H1 (cell line): ENCODE measurements at regions not wholly inside any gene's neighbourhood (a gene's known extent, or its start where the extent isn't known, plus 50 kb on each side); places are given as distances from the start of the nearest gene placed in this dataset.
"Not testable (repeated sequence)": the region's sequence is repeated elsewhere in the genome, so short reads cannot be mapped to it uniquely, and the experiment has no call there.

Experiments
- CTCF ChIA-PET: fragments of 300-600 bp; sonication (Branson Sonifier 250); formaldehyde crosslinking; loops from one replicate; lab custom pipeline; 2021; ENCODE audit not compliant: partially characterized antibody; lab: Charles Lee
- POLR2A ChIA-PET: fragments of 300-600 bp; sonication (Branson Sonifier 250); formaldehyde crosslinking; loops from one replicate; lab custom pipeline; 2021; ENCODE audit warnings: inconsistent platforms; ENCODE audit not compliant: partially characterized antibody; lab: Charles Lee
- DNase-seq, 2 experiments: peaks; one replicate each; pipeline versions ENCODE4 v3.0.0 to v3.0.0-alpha.2; 2010 to 2022; ENCODE audit warnings: low spot score in 2 of 2, low read depth in 1 of 2, mixed read lengths in 1 of 2
- FAIRE-seq: peaks from 2 replicates; lab custom pipeline; 2011; peaks lifted over from hg19 to GRCh38; lab: Jason Lieb, UNC
- H2AFZ ChIP-seq: 2 replicates; pipeline ENCODE4 v1.8.1; 2012; ENCODE audit warnings: low read length, inconsistent platforms
- H2AK5ac ChIP-seq: 2 replicates; pipeline ENCODE4 v1.6.1; 2013; ENCODE audit warnings: low read depth, low read length
- H2BK120ac ChIP-seq: replicated peaks from 2 replicates; pipeline ENCODE3; 2013; ENCODE audit warnings: low read depth, low read length, inconsistent platforms
- H2BK12ac ChIP-seq: 2 replicates; pipeline ENCODE4 v1.6.1; 2013; ENCODE audit warnings: low read depth, low read length
- H2BK15ac ChIP-seq: 2 replicates; pipeline ENCODE4 v1.6.1; 2013; ENCODE audit warnings: low read length
- H2BK20ac ChIP-seq: 2 replicates; pipeline ENCODE4 v1.6.1; 2013; ENCODE audit warnings: low read length
- H2BK5ac ChIP-seq: 2 replicates; pipeline ENCODE4 v1.6.1; 2013; ENCODE audit warnings: low read depth, low read length
- H3K14ac ChIP-seq: 2 replicates; pipeline ENCODE4 v1.6.1; 2013; ENCODE audit warnings: inconsistent platforms; ENCODE audit not compliant: insufficient read length
- H3K18ac ChIP-seq: 2 replicates; pipeline ENCODE4 v1.6.1; 2013; ENCODE audit warnings: low read length; ENCODE audit errors: extremely low read depth
- H3K23ac ChIP-seq: 2 replicates; pipeline ENCODE4 v1.6.1; 2013; ENCODE audit warnings: inconsistent platforms; ENCODE audit not compliant: insufficient read length
- H3K23me2 ChIP-seq: 2 replicates; pipeline ENCODE4 v1.6.1; 2013; ENCODE audit warnings: low read depth, low read length
- H3K27ac ChIP-seq: 2 replicates; pipeline ENCODE4 v1.6.1; 2011; ENCODE audit warnings: low read depth, low read length, inconsistent platforms
- H3K27me3 ChIP-seq, 4 experiments: replicated peaks in 1 of 4; 1 replicate in 1 of 4; 2 replicates in 3 of 4; pipeline versions ENCODE4 v1.6.1 to v1.8.1; 2011 to 2013; ENCODE audit warnings: low read length in 3 of 4, mild to moderate bottlenecking in 3 of 4, inconsistent platforms in 2 of 4, mixed read lengths in 2 of 4, moderate library complexity in 1 of 4; ENCODE audit not compliant: control insufficient read depth in 3 of 4, insufficient read depth in 3 of 4; ENCODE audit errors: extremely low read depth in 1 of 4
- H3K36me3 ChIP-seq, 4 experiments: 2 replicates each; pipeline versions ENCODE4 v1.6.1 to v1.8.1; 2011 to 2013; ENCODE audit warnings: mild to moderate bottlenecking in 4 of 4, low read length in 3 of 4, moderate library complexity in 2 of 4, control low read depth in 1 of 4, inconsistent platforms in 1 of 4; ENCODE audit not compliant: insufficient read depth in 4 of 4, control insufficient read depth in 2 of 4
- H3K4ac ChIP-seq: replicated peaks from 2 replicates; pipeline ENCODE3; 2013; ENCODE audit warnings: low read length, low read depth, mixed read lengths, inconsistent platforms; ENCODE audit not compliant: insufficient read length
- H3K4me1 ChIP-seq, 4 experiments: replicated peaks in 1 of 4; 1 replicate in 1 of 4; 2 replicates in 3 of 4; pipeline versions ENCODE4 v1.6.1 to v1.8.1; 2011 to 2013; ENCODE audit warnings: low read length in 3 of 4, inconsistent platforms in 2 of 4, mixed read lengths in 1 of 4; ENCODE audit not compliant: insufficient read depth in 4 of 4, control insufficient read depth in 3 of 4
- H3K4me2 ChIP-seq, 2 experiments: 2 replicates each; pipeline versions ENCODE4 v1.6.1 to v1.8.1; 2011 to 2013; ENCODE audit warnings: low read depth in 2 of 2, low read length in 2 of 2, control low read depth in 1 of 2, inconsistent platforms in 1 of 2, mild to moderate bottlenecking in 1 of 2; ENCODE audit not compliant: insufficient read depth in 1 of 2
- H3K4me3 ChIP-seq, 4 experiments: fragments of 200-600, 300-600 bp in 1 of 4; sonication (generic), shearing (Covaris generic), sonication (Bioruptor Twin) in 1 of 4; 2 replicates each; pipeline versions ENCODE4 v1.5.1 to v1.8.1; 2011 to 2016; ENCODE audit warnings: low read length in 4 of 4, low read depth in 3 of 4, control low read depth in 2 of 4, inconsistent platforms in 2 of 4, mild to moderate bottlenecking in 2 of 4, mixed read lengths in 1 of 4, moderate library complexity in 1 of 4; ENCODE audit not compliant: insufficient read depth in 2 of 4; ENCODE audit errors: extremely low read depth in 1 of 4
- H3K56ac ChIP-seq: replicated peaks from 2 replicates; pipeline ENCODE3; 2013; ENCODE audit warnings: low read depth, mild to moderate bottlenecking, mixed read lengths, low read length, inconsistent platforms; ENCODE audit not compliant: insufficient read length
- H3K79me1 ChIP-seq: 2 replicates; pipeline ENCODE4 v1.6.1; 2013; ENCODE audit warnings: low read depth, low read length, control low read depth
- H3K79me2 ChIP-seq, 2 experiments: 2 replicates each; pipeline versions ENCODE4 v1.6.1 to v1.8.1; 2012 to 2013; ENCODE audit warnings: low read length in 2 of 2, mild to moderate bottlenecking in 2 of 2, inconsistent platforms in 1 of 2; ENCODE audit not compliant: insufficient read depth in 2 of 2, control insufficient read depth in 1 of 2
- H3K9ac ChIP-seq, 4 experiments: replicated peaks in 1 of 4; 1 replicate in 1 of 4; 2 replicates in 3 of 4; pipeline versions ENCODE4 v1.6.1 to v1.8.1; 2011 to 2013; ENCODE audit warnings: low read depth in 3 of 4, low read length in 3 of 4, control low read depth in 2 of 4, mild to moderate bottlenecking in 2 of 4, moderate library complexity in 2 of 4, inconsistent platforms in 1 of 4; ENCODE audit errors: extremely low read depth in 1 of 4
- H3K9me3 ChIP-seq, 2 experiments: 2 replicates each; pipeline versions ENCODE4 v1.6.1 to v1.8.1; 2012 to 2013; ENCODE audit warnings: mild to moderate bottlenecking in 2 of 2, moderate library complexity in 2 of 2, control low read depth in 1 of 2, inconsistent platforms in 1 of 2, low read depth in 1 of 2, low read length in 1 of 2, mixed read lengths in 1 of 2; ENCODE audit not compliant: insufficient read depth in 2 of 2
- H4K20me1 ChIP-seq, 2 experiments: replicated peaks in 1 of 2; 2 replicates each; pipeline versions ENCODE3 to v1.8.1; 2011 to 2013; ENCODE audit warnings: inconsistent platforms in 2 of 2, low read length in 2 of 2, mild to moderate bottlenecking in 1 of 2; ENCODE audit not compliant: insufficient read depth in 2 of 2, control insufficient read depth in 1 of 2
- H4K5ac ChIP-seq: 2 replicates; pipeline ENCODE4 v1.6.1; 2013; ENCODE audit warnings: low read length, low read depth, mixed read lengths, inconsistent platforms; ENCODE audit not compliant: insufficient read length
- H4K8ac ChIP-seq: 2 replicates; pipeline ENCODE4 v1.8.0; 2013; ENCODE audit warnings: mild to moderate bottlenecking, moderate library complexity, low read length, inconsistent platforms; ENCODE audit not compliant: insufficient read depth; ENCODE audit errors: extremely low read depth
- H4K91ac ChIP-seq: replicated peaks from 2 replicates; pipeline ENCODE3; 2013; ENCODE audit warnings: low read length, mixed read lengths, inconsistent platforms; ENCODE audit not compliant: insufficient read length
- ATF2 ChIP-seq: IDR thresholded peaks from 2 replicates; pipeline ENCODE4 v1.6.1; 2012; ENCODE audit warnings: low read length, inconsistent platforms
- CTBP2 ChIP-seq: IDR thresholded peaks from 2 replicates; pipeline ENCODE4 v1.7.0; 2011; ENCODE audit warnings: borderline replicate concordance, mild to moderate bottlenecking, moderate library complexity, mixed read lengths, low read length; ENCODE audit not compliant: insufficient read depth, insufficient read length
- WGBS, 2 experiments: shearing (Covaris generic) in 1 of 2; methylation state at CpG; one replicate each; pipeline versions ENCODE4 v1.1.6 to v1.1.7; 2013 to 2015; ENCODE audit warnings: low lambda C conversion rate in 2 of 2, mixed read lengths in 2 of 2, inconsistent platforms in 1 of 2, low coverage in 1 of 2, missing lambda C conversion rate in 1 of 2; ENCODE audit not compliant: insufficient replicate concordance in 2 of 2, insufficient coverage in 1 of 2, insufficient read length in 1 of 2; ENCODE audit errors: extremely low coverage in 1 of 2, missing lambda C conversion rate in 1 of 2; 5-methylcytosine and 5-hydroxymethylcytosine counted together

- TF ChIP-seq ATF2 (no peak), CTBP2 (no peak)
Observed at GRCh38 chr7:91752102-91752501, 128.4 kb downstream of the MTERF1 start (continued).

GRCh38 chr7:91754280-91754679 lies 126.2 kb downstream of the MTERF1 start:
- H3K23ac ChIP-seq, H4K5ac ChIP-seq, H3K79me2 ChIP-seq, H3K9me3 ChIP-seq, H3K4me1 ChIP-seq, H2BK12ac ChIP-seq, POLR2A ChIA-PET, H2BK20ac ChIP-seq, H2AK5ac ChIP-seq, H3K9ac ChIP-seq, FAIRE-seq, H4K91ac ChIP-seq, DNase-seq, H2AFZ ChIP-seq, H3K56ac ChIP-seq, H3K14ac ChIP-seq, H4K8ac ChIP-seq, H3K27me3 ChIP-seq, H3K36me3 ChIP-seq, H3K23me2 ChIP-seq, CTCF ChIA-PET, H3K4me3 ChIP-seq, H2BK120ac ChIP-seq, H3K27ac ChIP-seq, H2BK5ac ChIP-seq, H3K79me1 ChIP-seq, H3K4me2 ChIP-seq, H3K18ac ChIP-seq, H4K20me1 ChIP-seq, H2BK15ac ChIP-seq, H3K4ac ChIP-seq: not testable (repeated sequence)
- WGBS, 2 experiments: 90% methylated on average over 1 of the region's 1 CpG; no CpG with 5 or more reads in 1 of the 2 experiments
